H1 (cell line): ENCODE measurements at regions not wholly inside any gene's neighbourhood (a gene's known extent, or its start where the extent isn't known, plus 50 kb on each side); places are given as distances from the start of the nearest gene placed in this dataset.

ENCODE experiments used
- CTCF ChIA-PET: fragments of 300-600 bp; sonication (Branson Sonifier 250); formaldehyde crosslinking; loops from one replicate; lab custom pipeline; 2021; ENCODE audit not compliant: partially characterized antibody; lab: Charles Lee
- POLR2A ChIA-PET: fragments of 300-600 bp; sonication (Branson Sonifier 250); formaldehyde crosslinking; loops from one replicate; lab custom pipeline; 2021; ENCODE audit warnings: inconsistent platforms; ENCODE audit not compliant: partially characterized antibody; lab: Charles Lee
- DNase-seq, 2 experiments: peaks; one replicate each; pipeline versions ENCODE4 v3.0.0 to v3.0.0-alpha.2; 2010 to 2022; ENCODE audit warnings: low spot score in 2 of 2, low read depth in 1 of 2, mixed read lengths in 1 of 2
- FAIRE-seq: peaks from 2 replicates; lab custom pipeline; 2011; peaks lifted over from hg19 to GRCh38; lab: Jason Lieb, UNC
- H2AFZ ChIP-seq: 2 replicates; pipeline ENCODE4 v1.8.1; 2012; ENCODE audit warnings: low read length, inconsistent platforms
- H2AK5ac ChIP-seq: 2 replicates; pipeline ENCODE4 v1.6.1; 2013; ENCODE audit warnings: low read depth, low read length
- H2BK120ac ChIP-seq: replicated peaks from 2 replicates; pipeline ENCODE3; 2013; ENCODE audit warnings: low read depth, low read length, inconsistent platforms
- H2BK12ac ChIP-seq: 2 replicates; pipeline ENCODE4 v1.6.1; 2013; ENCODE audit warnings: low read depth, low read length
- H2BK15ac ChIP-seq: 2 replicates; pipeline ENCODE4 v1.6.1; 2013; ENCODE audit warnings: low read length
- H2BK20ac ChIP-seq: 2 replicates; pipeline ENCODE4 v1.6.1; 2013; ENCODE audit warnings: low read length
- H2BK5ac ChIP-seq: 2 replicates; pipeline ENCODE4 v1.6.1; 2013; ENCODE audit warnings: low read depth, low read length
- H3K14ac ChIP-seq: 2 replicates; pipeline ENCODE4 v1.6.1; 2013; ENCODE audit warnings: inconsistent platforms; ENCODE audit not compliant: insufficient read length
- H3K18ac ChIP-seq: 2 replicates; pipeline ENCODE4 v1.6.1; 2013; ENCODE audit warnings: low read length; ENCODE audit errors: extremely low read depth
- H3K23ac ChIP-seq: 2 replicates; pipeline ENCODE4 v1.6.1; 2013; ENCODE audit warnings: inconsistent platforms; ENCODE audit not compliant: insufficient read length
- H3K23me2 ChIP-seq: 2 replicates; pipeline ENCODE4 v1.6.1; 2013; ENCODE audit warnings: low read depth, low read length
- H3K27ac ChIP-seq: 2 replicates; pipeline ENCODE4 v1.6.1; 2011; ENCODE audit warnings: low read depth, low read length, inconsistent platforms
- H3K27me3 ChIP-seq, 4 experiments: replicated peaks in 1 of 4; 1 replicate in 1 of 4; 2 replicates in 3 of 4; pipeline versions ENCODE4 v1.6.1 to v1.8.1; 2011 to 2013; ENCODE audit warnings: low read length in 3 of 4, mild to moderate bottlenecking in 3 of 4, inconsistent platforms in 2 of 4, mixed read lengths in 2 of 4, moderate library complexity in 1 of 4; ENCODE audit not compliant: control insufficient read depth in 3 of 4, insufficient read depth in 3 of 4; ENCODE audit errors: extremely low read depth in 1 of 4
- H3K36me3 ChIP-seq, 4 experiments: 2 replicates each; pipeline versions ENCODE4 v1.6.1 to v1.8.1; 2011 to 2013; ENCODE audit warnings: mild to moderate bottlenecking in 4 of 4, low read length in 3 of 4, moderate library complexity in 2 of 4, control low read depth in 1 of 4, inconsistent platforms in 1 of 4; ENCODE audit not compliant: insufficient read depth in 4 of 4, control insufficient read depth in 2 of 4
- H3K4ac ChIP-seq: replicated peaks from 2 replicates; pipeline ENCODE3; 2013; ENCODE audit warnings: low read length, low read depth, mixed read lengths, inconsistent platforms; ENCODE audit not compliant: insufficient read length
- H3K4me1 ChIP-seq, 4 experiments: replicated peaks in 1 of 4; 1 replicate in 1 of 4; 2 replicates in 3 of 4; pipeline versions ENCODE4 v1.6.1 to v1.8.1; 2011 to 2013; ENCODE audit warnings: low read length in 3 of 4, inconsistent platforms in 2 of 4, mixed read lengths in 1 of 4; ENCODE audit not compliant: insufficient read depth in 4 of 4, control insufficient read depth in 3 of 4
- H3K4me2 ChIP-seq, 2 experiments: 2 replicates each; pipeline versions ENCODE4 v1.6.1 to v1.8.1; 2011 to 2013; ENCODE audit warnings: low read depth in 2 of 2, low read length in 2 of 2, control low read depth in 1 of 2, inconsistent platforms in 1 of 2, mild to moderate bottlenecking in 1 of 2; ENCODE audit not compliant: insufficient read depth in 1 of 2
- H3K4me3 ChIP-seq, 4 experiments: fragments of 200-600, 300-600 bp in 1 of 4; sonication (generic), shearing (Covaris generic), sonication (Bioruptor Twin) in 1 of 4; 2 replicates each; pipeline versions ENCODE4 v1.5.1 to v1.8.1; 2011 to 2016; ENCODE audit warnings: low read length in 4 of 4, low read depth in 3 of 4, control low read depth in 2 of 4, inconsistent platforms in 2 of 4, mild to moderate bottlenecking in 2 of 4, mixed read lengths in 1 of 4, moderate library complexity in 1 of 4; ENCODE audit not compliant: insufficient read depth in 2 of 4; ENCODE audit errors: extremely low read depth in 1 of 4
- H3K56ac ChIP-seq: replicated peaks from 2 replicates; pipeline ENCODE3; 2013; ENCODE audit warnings: low read depth, mild to moderate bottlenecking, mixed read lengths, low read length, inconsistent platforms; ENCODE audit not compliant: insufficient read length
- H3K79me1 ChIP-seq: 2 replicates; pipeline ENCODE4 v1.6.1; 2013; ENCODE audit warnings: low read depth, low read length, control low read depth
- H3K79me2 ChIP-seq, 2 experiments: 2 replicates each; pipeline versions ENCODE4 v1.6.1 to v1.8.1; 2012 to 2013; ENCODE audit warnings: low read length in 2 of 2, mild to moderate bottlenecking in 2 of 2, inconsistent platforms in 1 of 2; ENCODE audit not compliant: insufficient read depth in 2 of 2, control insufficient read depth in 1 of 2
- H3K9ac ChIP-seq, 4 experiments: replicated peaks in 1 of 4; 1 replicate in 1 of 4; 2 replicates in 3 of 4; pipeline versions ENCODE4 v1.6.1 to v1.8.1; 2011 to 2013; ENCODE audit warnings: low read depth in 3 of 4, low read length in 3 of 4, control low read depth in 2 of 4, mild to moderate bottlenecking in 2 of 4, moderate library complexity in 2 of 4, inconsistent platforms in 1 of 4; ENCODE audit errors: extremely low read depth in 1 of 4
- H3K9me3 ChIP-seq, 2 experiments: 2 replicates each; pipeline versions ENCODE4 v1.6.1 to v1.8.1; 2012 to 2013; ENCODE audit warnings: mild to moderate bottlenecking in 2 of 2, moderate library complexity in 2 of 2, control low read depth in 1 of 2, inconsistent platforms in 1 of 2, low read depth in 1 of 2, low read length in 1 of 2, mixed read lengths in 1 of 2; ENCODE audit not compliant: insufficient read depth in 2 of 2
- H4K20me1 ChIP-seq, 2 experiments: replicated peaks in 1 of 2; 2 replicates each; pipeline versions ENCODE3 to v1.8.1; 2011 to 2013; ENCODE audit warnings: inconsistent platforms in 2 of 2, low read length in 2 of 2, mild to moderate bottlenecking in 1 of 2; ENCODE audit not compliant: insufficient read depth in 2 of 2, control insufficient read depth in 1 of 2
- H4K5ac ChIP-seq: 2 replicates; pipeline ENCODE4 v1.6.1; 2013; ENCODE audit warnings: low read length, low read depth, mixed read lengths, inconsistent platforms; ENCODE audit not compliant: insufficient read length
- H4K8ac ChIP-seq: 2 replicates; pipeline ENCODE4 v1.8.0; 2013; ENCODE audit warnings: mild to moderate bottlenecking, moderate library complexity, low read length, inconsistent platforms; ENCODE audit not compliant: insufficient read depth; ENCODE audit errors: extremely low read depth
- H4K91ac ChIP-seq: replicated peaks from 2 replicates; pipeline ENCODE3; 2013; ENCODE audit warnings: low read length, mixed read lengths, inconsistent platforms; ENCODE audit not compliant: insufficient read length
- BACH1 ChIP-seq: IDR thresholded peaks from 2 replicates; pipeline ENCODE4 v1.6.1; 2012; ENCODE audit warnings: low read length, improper control_type of control experiment
- BRCA1 ChIP-seq: IDR thresholded peaks from 2 replicates; pipeline ENCODE4 v1.6.1; 2012; ENCODE audit warnings: low read depth, low read length, improper control_type of control experiment
- EP300 ChIP-seq, 2 experiments: IDR thresholded peaks; 1 replicate in 1 of 2; 2 replicates in 1 of 2; pipeline ENCODE4 v1.6.1; 2011 to 2012; ENCODE audit warnings: low read depth in 2 of 2, low read length in 2 of 2, mild to moderate bottlenecking in 2 of 2, borderline replicate concordance in 1 of 2, inconsistent platforms in 1 of 2, moderate library complexity in 1 of 2
- FOSL1 ChIP-seq: IDR thresholded peaks from 2 replicates; pipeline ENCODE4 v1.6.1; 2011; ENCODE audit warnings: mild to moderate bottlenecking, low read depth, low read length, moderate library complexity; ENCODE audit not compliant: insufficient read depth
- KDM1A ChIP-seq: fragments of 200-600, 300-600 bp; sonication (generic); IDR thresholded peaks from 2 replicates; pipeline ENCODE4 v1.7.1; 2016; ENCODE audit warnings: mild to moderate bottlenecking, low read length, borderline replicate concordance
- POU5F1 ChIP-seq: IDR thresholded peaks from 2 replicates; pipeline ENCODE4 v1.6.1; 2011; ENCODE audit warnings: low read depth, mild to moderate bottlenecking, low read length, moderate library complexity
- RAD21 ChIP-seq, 2 experiments: IDR thresholded peaks in 1 of 2; conservative IDR thresholded peaks in 1 of 2; 2 replicates each; pipeline ENCODE4 v1.6.1; 2011; ENCODE audit warnings: low read depth in 2 of 2, low read length in 2 of 2, improper control_type of control experiment in 1 of 2, inconsistent platforms in 1 of 2, mild to moderate bottlenecking in 1 of 2, moderate library complexity in 1 of 2
- RFX5 ChIP-seq: IDR thresholded peaks from 2 replicates; pipeline ENCODE4 v1.6.1; 2011; ENCODE audit warnings: low read depth, low read length, improper control_type of control experiment, borderline replicate concordance
- SP1 ChIP-seq: IDR thresholded peaks from 2 replicates; pipeline ENCODE4 v1.6.1; 2011; ENCODE audit warnings: low read depth, low read length
- SP2 ChIP-seq: IDR thresholded peaks from 2 replicates; pipeline ENCODE4 v1.6.1; 2012; ENCODE audit warnings: mild to moderate bottlenecking, low read length, inconsistent platforms
- SP4 ChIP-seq: IDR thresholded peaks from 2 replicates; pipeline ENCODE4 v1.6.1; 2012; ENCODE audit warnings: low read length, inconsistent platforms
- TAF7 ChIP-seq: optimal IDR thresholded peaks from 2 replicates; pipeline ENCODE3; 2011; ENCODE audit warnings: low read depth, mild to moderate bottlenecking, inconsistent platforms, low read length, moderate library complexity, borderline replicate concordance
- WGBS, 2 experiments: shearing (Covaris generic) in 1 of 2; methylation state at CpG; one replicate each; pipeline versions ENCODE4 v1.1.6 to v1.1.7; 2013 to 2015; ENCODE audit warnings: low lambda C conversion rate in 2 of 2, mixed read lengths in 2 of 2, inconsistent platforms in 1 of 2, low coverage in 1 of 2, missing lambda C conversion rate in 1 of 2; ENCODE audit not compliant: insufficient replicate concordance in 2 of 2, insufficient coverage in 1 of 2, insufficient read length in 1 of 2; ENCODE audit errors: extremely low coverage in 1 of 2, missing lambda C conversion rate in 1 of 2; 5-methylcytosine and 5-hydroxymethylcytosine counted together

- Histone ChIP-seq H3K79me2 (no peaks in the 10 kb centered on the region), H3K23ac (no peak overlapping the region), H2BK15ac (no peak overlapping the region), H3K4me1 (no peaks in the 10 kb centered on the region), H2AFZ (no peak overlapping the region), H3K9me3 (no peaks in the 10 kb centered on the region), H3K56ac (no peak overlapping the region), H3K4me2 (no peak overlapping the region), H3K4me3 (no peak overlapping the region), H2BK5ac (no peak overlapping the region), H4K8ac (no peak overlapping the region), H2AK5ac (no peak overlapping the region), H3K27me3 (no peaks in the 10 kb centered on the region), H2BK20ac (no peak overlapping the region), H3K18ac (no peak overlapping the region), H3K36me3 (no peaks in the 10 kb centered on the region), H2BK12ac (no peak overlapping the region), H4K91ac (no peak overlapping the region), H3K79me1 (no peaks in the 10 kb centered on the region), H4K20me1 (no peaks in the 10 kb centered on the region), H3K27ac (no peak overlapping the region), H2BK120ac (no peak overlapping the region), H3K9ac (no peak overlapping the region), H4K5ac (no peak overlapping the region), H3K23me2 (no peaks in the 10 kb centered on the region), H3K4ac (no peak overlapping the region), H3K14ac (no peak overlapping the region)
- 88% methylated on average over 6 of the region's 6 CpGs; no CpG with 5 or more reads in 1 of the 2 experiments for whole genome bisulfite sequencing, 2 experiments
- no peak for TF ChIP-seq SP4
- TF ChIP-seq RAD21 (IDR thresholded peaks at IDR 0.05 in 1 of 2, conservative IDR thresholded peaks at IDR 0.05 in 1 of 2; ENCODE audit: low read depth in 2 of 2, low read length in 2 of 2), result no peak
- no peak for TF ChIP-seq RFX5
- no peak for TF ChIP-seq POU5F1
- TF ChIP-seq FOSL1, result no peak
- no peak for TF ChIP-seq SP2
- no peak for TF ChIP-seq BACH1
- no peak for TF ChIP-seq BRCA1
- TF ChIP-seq KDM1A, result no peak
- TF ChIP-seq EP300 (IDR thresholded peaks at IDR 0.05; ENCODE audit: borderline replicate concordance in 1 of 2, low read depth in 2 of 2, low read length in 2 of 2), result no peak
- no peak for TF ChIP-seq TAF7
- TF ChIP-seq SP1, result no peak
- DNase-seq (no peak), FAIRE-seq (no peak)
- ChIA-PET CTCF (no interaction called here), POLR2A (no interaction called here)
Measured at GRCh38 chr15:91793771-91794170, 59.7 kb upstream of the SLCO3A1 start.
